NCI-H2081 (cell line): ENCODE measurements at regions not wholly inside any gene's neighbourhood (a gene's known extent, or its start where the extent isn't known, plus 50 kb on each side); places are given as distances from the start of the nearest gene placed in this dataset.
"Not testable (repeated sequence)": the region's sequence is repeated elsewhere in the genome, so short reads cannot be mapped to it uniquely, and the experiment has no call there.

ENCODE experiments used
- DNase-seq, 2 experiments: peaks; one replicate each; lab custom pipeline; 2025; lab: John Stamatoyannopoulos, UW

DNA sequence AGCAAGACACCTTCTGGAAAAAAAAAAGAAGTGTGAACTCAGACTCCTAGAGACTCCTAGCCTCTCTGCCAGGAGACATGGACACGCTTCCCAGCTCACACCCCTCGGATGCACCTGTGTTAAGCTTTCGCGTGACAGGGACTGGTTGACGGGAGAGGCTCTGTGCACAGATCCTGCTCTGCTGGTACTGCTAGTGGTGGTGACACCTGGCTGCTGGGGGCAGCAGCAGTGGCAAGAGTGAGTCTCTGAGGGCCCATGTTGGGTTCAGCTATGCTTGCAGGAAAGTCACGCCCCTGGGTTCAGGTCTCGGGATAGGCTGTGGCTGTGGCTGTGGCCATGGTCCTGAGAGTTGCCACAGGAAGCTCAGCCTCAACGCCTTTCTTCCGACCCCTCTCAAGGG lies 81.1 kb downstream of the XRCC2 start:
- DNase-seq, result no peak

- DNase-seq, result no peak
These were observed 84.0 kb downstream of the XRCC2 start for GRCh38 chr7:152591976-152592375.

DNA sequence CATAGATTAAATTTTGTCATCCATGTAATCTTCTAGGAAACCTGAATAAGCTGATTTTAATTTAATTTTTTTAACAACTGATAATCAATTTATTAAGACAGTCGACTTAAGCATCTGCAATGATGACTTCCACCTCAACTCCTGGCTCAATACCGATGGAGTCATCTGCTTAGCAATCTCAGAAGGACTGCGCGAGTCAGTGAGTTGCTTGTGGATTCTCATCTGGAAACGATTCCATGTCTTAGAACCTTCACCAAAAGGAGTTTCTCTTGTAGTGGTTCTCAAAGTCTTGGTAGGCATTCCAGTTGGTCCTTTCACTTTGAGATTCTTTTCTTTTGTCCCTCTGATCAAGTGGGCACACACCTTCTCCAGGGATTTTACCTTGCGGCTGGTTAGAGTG lies 85.5 kb downstream of the XRCC2 start:
- no peak for DNase-seq

- not testable (repeated sequence) for DNase-seq
These were observed 86.1 kb downstream of the XRCC2 start for GRCh38 chr7:152589821-152590220.

DNA sequence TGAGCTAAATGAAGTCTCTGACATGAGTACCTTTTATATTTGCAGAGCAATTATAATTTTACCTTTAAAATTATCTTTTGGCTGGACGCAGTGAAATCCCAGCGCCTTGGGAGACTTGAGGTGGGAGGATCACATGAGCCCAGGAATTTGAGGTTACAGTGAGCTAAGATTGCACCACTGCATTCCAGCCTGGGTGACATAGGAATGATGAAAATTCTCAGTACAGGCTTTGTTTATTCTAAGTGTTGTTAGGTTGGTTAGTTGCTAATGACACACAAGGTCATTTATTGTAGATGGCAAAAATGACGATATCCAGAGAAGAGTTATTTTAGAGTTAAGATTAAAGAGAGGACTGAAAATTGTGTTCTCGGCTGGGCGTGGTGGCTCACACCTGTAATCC lies 87.6 kb downstream of the XRCC2 start:
- no peak for DNase-seq

GRCh38 chr7:152587366-152587765 lies 88.6 kb downstream of the XRCC2 start:
- no peak for DNase-seq

GRCh38 chr7:152583006-152583405 lies 92.9 kb downstream of the XRCC2 start:
- no peak for DNase-seq

- DNase-seq, result no peak
These were observed 96.9 kb downstream of the XRCC2 start for GRCh38 chr7:152579070-152579469.

- no peak for DNase-seq
These were observed 98.6 kb downstream of the XRCC2 start for GRCh38 chr7:152577339-152577738.

DNA sequence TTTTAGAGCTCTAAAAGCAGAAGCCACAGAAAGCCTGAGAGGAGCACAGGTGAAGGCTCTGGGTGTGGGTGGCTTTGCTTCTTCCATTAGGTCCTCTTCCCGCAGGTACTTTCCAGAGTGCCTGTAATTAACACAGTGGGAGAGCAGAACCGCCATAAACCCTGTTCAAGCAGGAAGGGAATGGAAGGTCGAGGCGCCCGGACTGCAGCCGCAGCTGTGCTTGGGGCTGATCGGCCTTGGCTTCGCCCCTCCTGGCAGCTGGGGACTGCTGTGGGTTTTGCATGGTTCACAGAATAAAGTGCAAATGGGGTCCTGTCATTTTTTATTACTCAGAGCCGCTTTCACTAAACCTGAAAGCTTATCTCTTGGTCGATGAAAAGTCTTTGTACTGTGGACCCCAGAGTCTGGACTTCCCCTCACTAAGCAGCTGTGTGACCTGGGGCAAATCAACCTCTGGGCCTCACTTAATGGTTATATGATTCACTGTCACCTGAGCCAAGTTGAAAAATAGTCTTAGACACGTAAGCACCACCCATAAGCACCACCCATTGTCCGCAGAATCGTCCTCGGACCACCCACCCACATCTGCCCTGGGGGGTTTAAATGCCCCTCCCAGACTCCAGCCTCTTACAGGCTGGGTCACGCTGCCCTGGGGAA lies 100.9 kb downstream of the XRCC2 start:
- DNase-seq, result peak; percentile 23 to 78

GRCh38 chr7:152573186-152573585 lies 102.8 kb downstream of the XRCC2 start:
- DNase-seq, result not testable (repeated sequence)

DNA sequence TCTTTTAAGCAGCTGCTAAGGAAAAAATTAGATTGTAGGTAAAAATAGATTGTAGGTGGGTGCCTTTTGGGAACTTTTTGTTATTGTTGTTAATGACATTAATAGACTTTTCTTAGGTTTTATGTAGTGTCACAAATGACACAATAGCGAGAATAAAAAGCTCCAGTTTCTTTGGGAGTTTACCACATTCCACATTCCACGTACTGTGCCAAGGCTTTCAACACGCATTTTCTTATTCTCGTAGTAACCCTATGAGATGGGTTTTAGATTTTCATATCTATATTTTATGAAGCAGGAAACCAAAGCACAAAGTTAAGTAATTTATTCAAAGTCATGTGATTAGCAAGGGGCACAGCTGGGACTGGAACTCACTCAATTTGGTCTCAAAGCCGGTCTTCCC lies 103.8 kb downstream of the XRCC2 start:
- no peak for DNase-seq

- DNase-seq, result peak in 1 of 2 experiments; percentile 4
These were observed 104.9 kb downstream of the XRCC2 start for GRCh38 chr7:152571068-152571467.

DNA sequence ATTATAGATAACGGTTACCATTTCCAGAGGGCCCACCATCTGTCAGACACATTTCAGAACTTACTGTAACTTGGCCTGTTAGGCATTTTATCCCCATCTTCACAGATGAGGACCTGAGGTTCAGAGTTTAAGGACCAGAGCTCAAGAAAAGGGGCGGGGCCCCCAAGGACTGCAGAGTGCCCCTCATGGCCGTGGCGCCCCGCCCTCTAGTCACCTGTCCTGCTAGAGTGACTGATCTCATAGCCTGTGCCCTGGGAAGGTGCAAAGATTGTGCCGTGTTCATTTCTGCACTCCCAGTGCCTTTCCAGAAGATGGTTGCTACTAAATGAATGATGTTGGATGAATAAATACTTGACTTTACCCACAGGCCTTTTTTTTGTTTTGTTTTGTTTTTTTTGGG lies 107.0 kb downstream of the XRCC2 start:
- no peak for DNase-seq

- DNase-seq, result no peak
These were observed 110.2 kb downstream of the XRCC2 start for GRCh38 chr7:152565731-152566130.

DNA sequence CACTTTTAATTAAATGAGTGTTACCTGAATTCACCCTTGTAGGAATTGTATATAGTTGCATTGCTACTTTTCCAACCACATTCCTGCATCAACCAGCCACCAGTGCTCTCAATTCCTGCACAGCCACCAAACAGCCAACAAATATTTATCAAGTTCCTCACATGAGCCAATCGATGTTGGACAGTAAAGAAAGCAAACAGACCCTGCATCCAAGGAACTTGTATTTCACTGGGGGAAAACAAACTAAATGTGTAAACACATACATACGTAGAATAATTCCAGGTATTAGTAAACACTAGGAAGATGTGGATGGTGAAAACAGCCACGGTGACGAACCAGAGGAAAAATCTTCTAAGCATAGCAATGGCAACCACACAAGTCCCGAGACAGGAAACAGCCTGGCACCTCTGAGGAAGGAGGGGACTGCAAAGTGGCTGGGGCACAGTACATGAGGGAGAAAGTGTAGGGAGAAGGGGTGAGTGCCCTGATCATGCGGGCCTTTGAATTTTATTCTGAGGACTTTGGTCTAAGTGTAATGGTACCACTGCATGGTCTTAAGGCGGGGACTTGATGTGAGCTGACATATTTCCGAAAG lies 111.2 kb downstream of the XRCC2 start:
- DNase-seq, result no peak

- no peak for DNase-seq
These were observed 119.8 kb downstream of the XRCC2 start for GRCh38 chr7:152556013-152556755.

GRCh38 chr7:152553671-152554317 lies 118.0 kb upstream of the KMT2C start:
- DNase-seq, result no peak

DNA sequence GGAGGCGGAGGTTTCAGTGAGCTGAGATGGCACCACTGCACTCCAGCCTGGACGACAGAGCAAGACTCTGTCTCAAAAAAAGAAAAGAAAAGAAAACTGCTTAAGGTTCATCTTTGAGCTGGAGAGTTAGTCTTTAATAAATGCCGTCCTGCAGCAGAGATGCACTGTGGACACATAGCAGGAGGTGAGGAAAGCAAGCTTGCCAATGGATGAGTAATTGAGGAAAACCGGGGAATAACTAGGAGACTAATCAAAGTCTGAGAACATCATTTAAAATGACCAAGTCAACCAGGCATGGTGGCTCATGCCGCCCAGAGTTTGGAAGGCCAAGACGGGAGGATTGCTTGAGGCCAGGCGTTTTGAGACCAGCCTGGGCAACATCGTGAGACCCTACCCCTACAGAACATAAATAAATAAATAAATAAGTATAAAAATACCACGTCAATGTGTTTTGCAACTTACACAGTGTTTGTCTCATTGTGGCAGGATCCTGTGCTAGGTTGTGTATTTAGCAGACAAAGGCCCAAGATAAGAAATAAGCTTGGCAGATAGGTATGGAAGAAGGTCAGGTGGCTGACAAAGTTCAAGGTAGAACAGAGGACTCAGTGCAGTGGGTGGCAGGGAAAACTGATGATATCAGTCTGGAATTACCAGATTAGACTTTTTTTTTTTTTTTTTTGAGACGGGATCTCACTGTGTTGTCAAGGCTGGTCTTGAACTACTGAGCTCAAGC lies 115.7 kb upstream of the KMT2C start:
- no peak for DNase-seq

DNA sequence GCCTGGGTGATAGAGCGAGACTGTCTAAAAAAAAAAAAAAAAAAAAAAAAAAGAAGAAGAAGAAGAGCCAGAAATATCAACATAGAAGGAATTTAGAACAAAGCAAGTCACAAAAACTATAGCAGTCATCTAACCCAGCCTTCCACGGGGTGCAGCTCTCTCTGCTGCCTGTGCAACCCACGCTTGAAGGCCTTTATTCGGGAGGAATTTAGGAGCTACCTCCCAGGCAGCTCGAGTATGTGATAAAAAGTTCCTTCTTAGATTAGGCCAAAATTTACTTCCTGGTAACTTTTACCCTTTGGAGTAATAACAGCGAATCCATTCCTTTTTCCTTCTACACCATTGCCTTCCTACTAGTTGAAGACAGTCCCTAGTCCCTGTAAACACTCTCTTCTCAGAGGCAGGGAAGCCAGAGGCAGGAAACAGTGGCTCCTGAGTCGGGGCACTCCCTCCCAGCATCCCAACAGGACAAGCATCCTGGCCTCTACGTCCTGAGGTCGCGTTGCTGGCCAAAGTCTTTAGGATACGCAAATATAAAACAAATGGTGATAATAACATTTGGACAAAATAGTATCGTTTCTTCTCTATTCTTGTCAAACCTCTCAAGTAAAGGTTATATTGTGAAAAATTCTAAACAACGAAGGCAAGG lies 109.3 kb upstream of the KMT2C start:
- DNase-seq, result no peak

- DNase-seq, result no peak
These were observed 108.7 kb upstream of the KMT2C start for GRCh38 chr7:152544481-152544927.

DNA sequence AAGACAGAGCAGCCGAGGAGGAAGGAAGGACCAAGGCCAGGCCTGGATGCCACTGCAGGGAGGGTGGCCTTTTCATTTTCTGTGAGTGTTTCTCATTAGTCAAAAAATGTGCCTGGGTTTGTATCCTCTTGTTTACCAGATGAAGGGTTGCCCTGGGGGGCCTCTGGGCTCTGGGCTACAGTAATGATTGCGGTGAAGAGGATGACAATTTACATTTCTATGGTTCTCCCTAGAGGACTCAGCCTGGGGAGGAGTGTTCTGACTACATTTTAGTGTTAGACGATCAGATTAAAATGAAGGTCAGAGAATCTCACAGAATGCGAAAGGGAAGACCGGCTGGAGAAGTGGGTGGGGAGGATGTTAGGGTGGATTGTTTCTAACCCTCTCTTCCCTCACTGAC lies 108.0 kb upstream of the KMT2C start:
- DNase-seq, result no peak
